Thoracic aorta (tissue), 2 donors: ENCODE measurements at regions not wholly inside any gene's neighbourhood (a gene's known extent, or its start where the extent isn't known, plus 50 kb on each side); places are given as distances from the start of the nearest gene placed in this dataset.

Experiments
- ATAC-seq: fragments of 150-250 bp; one replicate; pipeline ENCODE4 v1.8.0; 2017; ENCODE audit warnings: low read depth; ENCODE audit not compliant: insufficient number of reproducible peaks, low FRiP score
- DNase-seq: peaks from one replicate; pipeline ENCODE4 v3.0.0-alpha.2; 2020; ENCODE audit warnings: low spot score
- H3K27ac ChIP-seq, 2 donors: fragments of 200-600 bp; sonication (generic); 1 replicate in 1 of 2; 2 replicates in 1 of 2; pipeline ENCODE4 v1.5.1; 2016; ENCODE audit warnings: mild to moderate bottlenecking in 2 of 2, moderate library complexity in 2 of 2
- H3K27me3 ChIP-seq: fragments of 200-600 bp; sonication (generic); replicated peaks from 2 replicates; pipeline ENCODE4 v1.6.0; 2016; ENCODE audit warnings: mild to moderate bottlenecking; ENCODE audit not compliant: insufficient read depth
- H3K36me3 ChIP-seq: fragments of 200-600 bp; sonication (generic); one replicate; pipeline ENCODE4 v1.5.1; 2016
- H3K4me1 ChIP-seq, 2 donors: fragments of 200-600 bp; sonication (generic); 1 replicate in 1 of 2; 2 replicates in 1 of 2; pipeline versions ENCODE4 v1.5.1 to v1.6.0; 2016; ENCODE audit warnings: low read depth in 2 of 2, mild to moderate bottlenecking in 1 of 2; ENCODE audit not compliant: control insufficient read depth in 1 of 2
- H3K4me3 ChIP-seq: fragments of 200-600 bp; sonication (generic); 2 replicates; pipeline ENCODE4 v1.5.1; 2016; ENCODE audit warnings: mild to moderate bottlenecking
- H3K9me3 ChIP-seq: fragments of 200-600 bp; sonication (generic); 2 replicates; pipeline ENCODE4 v1.5.1; 2016
- CTCF ChIP-seq: fragments of 200-600 bp; sonication (generic); IDR thresholded peaks from one replicate; pipeline ENCODE4 v1.5.1; 2019; ENCODE audit warnings: antibody characterized with exemption

DNA sequence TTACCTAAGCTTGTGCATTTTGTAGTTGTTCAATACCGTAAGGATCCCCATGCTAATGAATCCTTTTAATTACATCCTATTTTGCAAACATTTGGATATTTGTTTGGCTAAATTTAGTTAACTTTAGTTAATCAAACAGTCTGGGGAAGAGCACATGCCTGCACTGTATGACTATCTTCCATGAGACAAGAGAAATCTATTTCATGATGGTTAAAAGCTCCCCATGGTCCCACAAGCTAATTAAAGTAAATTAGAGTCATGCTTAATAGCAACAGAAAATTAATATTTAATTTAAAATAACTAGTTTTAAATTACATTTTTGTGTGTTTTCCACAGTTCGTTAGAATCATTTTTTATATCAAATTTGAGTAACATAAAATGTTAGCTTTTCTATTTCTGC lies 95.4 kb upstream of the S1PR1 start:
- H3K27ac ChIP-seq: no peak overlapping the region
- no peak for TF ChIP-seq CTCF
- peaks cover 7 to 38% of the 10 kb centered on the region in 2 donors for H3K4me1 ChIP-seq
- DNase-seq (no peak), ATAC-seq (no peak)
- no peaks in the 10 kb centered on the region for H3K27me3 ChIP-seq
- H3K9me3 ChIP-seq: no peaks in the 10 kb centered on the region
- H3K4me3 ChIP-seq: no peak overlapping the region
- H3K36me3 ChIP-seq: no peaks in the 10 kb centered on the region

DNA sequence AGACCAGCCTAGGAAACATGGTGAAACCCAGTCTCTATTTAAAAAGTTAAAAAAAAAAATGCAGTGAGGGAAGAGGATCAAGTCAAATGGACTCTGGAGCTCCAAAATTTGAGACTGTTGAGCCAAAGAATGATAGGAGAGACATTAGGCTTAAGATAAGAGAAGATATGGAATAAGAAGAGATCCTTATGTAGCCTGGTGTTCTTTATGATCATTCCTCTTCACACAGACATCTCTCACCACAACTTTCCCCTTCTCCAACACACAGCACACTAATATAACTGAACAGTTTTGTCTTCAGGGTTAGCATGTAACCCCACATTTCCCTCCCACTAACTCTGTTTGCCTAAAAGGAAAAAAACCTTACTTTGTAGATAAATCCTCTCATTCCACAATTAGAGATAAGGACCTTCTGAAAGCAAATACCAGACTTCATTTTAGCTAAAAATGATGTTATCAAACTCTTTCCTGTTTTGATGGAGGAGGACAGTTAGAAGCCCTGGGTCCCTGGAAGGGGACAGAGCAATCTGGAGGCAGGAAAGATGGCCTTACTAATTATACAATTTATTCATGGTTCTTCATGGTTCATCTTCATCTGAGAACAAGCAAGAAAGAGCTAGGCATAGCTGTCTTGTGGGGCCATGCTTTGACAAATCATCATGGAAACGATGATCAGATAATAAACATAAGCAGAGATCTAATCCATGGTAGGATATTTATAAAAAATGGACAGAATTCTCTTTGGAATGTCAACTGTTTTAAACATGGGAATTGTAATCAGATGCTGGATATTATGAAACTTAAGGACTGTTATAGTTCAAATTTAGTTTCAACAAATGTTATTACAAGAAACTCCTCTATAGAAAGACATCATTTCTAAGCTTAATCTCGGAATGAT lies 96.7 kb upstream of the S1PR1 start:
- H3K27ac ChIP-seq: no peak overlapping the region
- no peak for ATAC-seq
- no peaks in the 10 kb centered on the region for H3K9me3 ChIP-seq
- no peaks in the 10 kb centered on the region for H3K27me3 ChIP-seq
- H3K36me3 ChIP-seq: no peaks in the 10 kb centered on the region
- no peak overlapping the region for H3K4me3 ChIP-seq
- H3K4me1 ChIP-seq: peaks cover 7 to 40% of the 10 kb centered on the region in 2 donors
- no peak for DNase-seq
- no peak for TF ChIP-seq CTCF

GRCh38 chr1:101139130-101139529 lies 97.7 kb upstream of the S1PR1 start:
- ATAC-seq (no peak), DNase-seq (no peak)
- Histone ChIP-seq H3K4me1 (peaks cover 4 to 35% of the 10 kb centered on the region in 2 donors), H3K9me3 (no peaks in the 10 kb centered on the region), H3K27ac (no peak overlapping the region), H3K27me3 (no peaks in the 10 kb centered on the region), H3K4me3 (no peak overlapping the region), H3K36me3 (no peaks in the 10 kb centered on the region)
- TF ChIP-seq CTCF: no peak

- H3K9me3 ChIP-seq: no peaks in the 10 kb centered on the region
- no peaks in the 10 kb centered on the region for H3K36me3 ChIP-seq
- ATAC-seq (peak; percentile 52), DNase-seq (no peak)
- no peak overlapping the region for H3K4me3 ChIP-seq
- no peak for TF ChIP-seq CTCF
- no peak overlapping the region for H3K27ac ChIP-seq
- H3K27me3 ChIP-seq: no peaks in the 10 kb centered on the region
- H3K4me1 ChIP-seq: peaks cover 4 to 35% of the 10 kb centered on the region in 2 donors
Measured at GRCh38 chr1:101137144-101138126, 99.4 kb upstream of the S1PR1 start.

GRCh38 chr1:101136739-101137138 lies 100.1 kb upstream of the S1PR1 start:
- Histone ChIP-seq H3K27me3 (no peaks in the 10 kb centered on the region), H3K9me3 (no peaks in the 10 kb centered on the region), H3K4me3 (no peak overlapping the region), H3K4me1 (peaks cover 4 to 35% of the 10 kb centered on the region in 2 donors), H3K27ac (no peak overlapping the region), H3K36me3 (no peaks in the 10 kb centered on the region)
- no peak for ATAC-seq
- no peak for TF ChIP-seq CTCF
- DNase-seq: no peak
